ENCODE measurements at regions not wholly inside any gene's neighbourhood (a gene's known extent, or its start where the extent isn't known, plus 50 kb on each side); places are given as distances from the start of the nearest gene placed in this dataset.

DNA sequence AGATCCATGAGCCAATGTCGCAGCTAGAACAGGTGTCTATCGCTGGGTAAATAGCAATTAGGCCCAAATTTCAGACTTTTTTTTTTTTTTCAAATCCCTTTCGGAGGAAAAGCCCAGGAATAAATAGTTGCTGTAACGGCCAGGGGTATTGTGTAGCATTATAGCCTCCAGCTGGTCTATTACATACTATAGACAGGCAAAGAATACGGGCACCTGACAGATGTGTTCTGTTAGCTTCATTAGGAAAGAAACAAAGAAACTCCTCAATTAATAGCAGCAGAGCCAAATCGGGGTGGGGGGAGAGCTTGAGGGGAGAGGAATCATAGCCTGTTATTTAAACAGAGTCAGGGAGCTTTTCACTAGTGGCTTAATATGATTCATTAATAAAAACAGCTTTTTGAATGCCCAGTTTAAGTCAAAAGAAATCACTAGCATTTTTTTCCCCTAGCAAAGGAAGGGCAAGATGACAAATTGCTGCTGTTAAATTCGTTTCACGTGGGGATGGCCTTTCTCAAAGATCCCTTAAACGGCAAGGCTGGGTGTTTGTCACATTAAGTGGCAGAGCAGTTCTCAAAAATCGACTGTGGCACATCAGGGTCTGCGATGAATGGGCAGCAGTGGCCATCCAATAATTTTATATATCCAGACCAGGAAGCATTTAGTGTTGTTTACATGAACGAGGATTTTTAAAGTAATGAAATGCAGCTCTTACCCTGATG is 139.4 kb downstream of the ID4 start:
- Histone ChIP-seq H3K9ac (no peak overlapping the region), H3K4me1 (ENCODE audit: insufficient read depth) (no peaks in the 10 kb centered on the region), H3F3A (ENCODE audit: insufficient read depth) (no peaks in the 10 kb centered on the region), H3K27ac (no peak overlapping the region), H3K36me3 (ENCODE audit: low read depth) (no peaks in the 10 kb centered on the region), H2AFZ (no peak overlapping the region), H3K4me2 (ENCODE audit: unreplicated experiment) (no peak overlapping the region), H3K9me3 (ENCODE audit: low read depth) (no peaks in the 10 kb centered on the region), H3K27me3 (replicated peaks; ENCODE audit: insufficient read depth) (no peaks in the 10 kb centered on the region), H3K4me3 (no peak overlapping the region), H3K9me2 (ENCODE audit: insufficient read depth) (no peaks in the 10 kb centered on the region), H4K20me1 (ENCODE audit: insufficient read depth) (no peaks in the 10 kb centered on the region), H3K79me2 (ENCODE audit: insufficient read depth) (no peaks in the 10 kb centered on the region)
- no peak for DNase-seq
- in situ Hi-C loops (cut with MboI) = no loop called here
- TF ChIP-seq EZH2 (IDR thresholded peaks at IDR 0.05; ENCODE audit: insufficient read depth, poor library complexity, severe bottlenecking) (no peak), EZH2phosphoT487 (IDR thresholded peaks at IDR 0.05; ENCODE audit: insufficient read depth, low read depth) (no peak)
- 30 to 39% methylated on average over 12 of the region's 12 CpGs for WGBS, 2 experiments (ENCODE audit: low coverage in 1 of 2, low lambda C conversion rate in 2 of 2, missing lambda C conversion rate in 2 of 2)

DNA sequence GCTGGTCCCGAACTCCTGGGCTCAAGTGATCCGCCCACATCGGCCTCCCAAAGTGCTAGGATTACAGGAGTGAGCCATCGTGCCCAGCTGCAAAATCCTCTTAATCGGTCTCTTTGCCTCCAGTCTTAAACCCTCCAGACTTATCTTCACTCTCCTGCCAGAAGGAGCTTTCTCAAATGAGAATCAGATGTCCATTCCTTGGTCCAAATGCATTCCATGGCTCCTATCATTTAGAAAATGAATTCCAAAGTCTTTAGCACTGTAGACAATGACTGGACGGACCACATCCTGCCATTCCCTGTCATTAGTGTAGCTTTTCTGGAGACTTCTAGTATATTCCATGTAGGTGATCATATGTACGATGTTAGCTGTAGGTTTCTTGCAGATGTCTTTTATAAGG is 141.9 kb downstream of the ID4 start:
- Histone ChIP-seq H2AFZ (no peak overlapping the region), H3K9me3 (ENCODE audit: low read depth) (no peaks in the 10 kb centered on the region), H3K36me3 (ENCODE audit: low read depth) (no peaks in the 10 kb centered on the region), H3K9me2 (ENCODE audit: insufficient read depth) (no peaks in the 10 kb centered on the region), H3K9ac (no peak overlapping the region), H3K4me1 (ENCODE audit: insufficient read depth) (no peaks in the 10 kb centered on the region), H3K4me2 (ENCODE audit: unreplicated experiment) (no peak overlapping the region), H4K20me1 (ENCODE audit: insufficient read depth) (no peaks in the 10 kb centered on the region), H3K79me2 (ENCODE audit: insufficient read depth) (no peaks in the 10 kb centered on the region), H3F3A (ENCODE audit: insufficient read depth) (no peaks in the 10 kb centered on the region), H3K27me3 (replicated peaks; ENCODE audit: insufficient read depth) (no peaks in the 10 kb centered on the region), H3K4me3 (no peak overlapping the region), H3K27ac (no peak overlapping the region)
- DNase-seq = peak; percentile 36
- no peak for TF ChIP-seq EZH2 (IDR thresholded peaks at IDR 0.05; ENCODE audit: insufficient read depth, poor library complexity, severe bottlenecking)
- no peak for TF ChIP-seq EZH2phosphoT487 (IDR thresholded peaks at IDR 0.05; ENCODE audit: insufficient read depth, low read depth)
- in situ Hi-C loops (cut with MboI) = no loop called here
- WGBS, 2 experiments (ENCODE audit: low coverage in 1 of 2, low lambda C conversion rate in 2 of 2, missing lambda C conversion rate in 2 of 2) = 6 to 9% methylated on average over 7 of the region's 7 CpGs

DNA sequence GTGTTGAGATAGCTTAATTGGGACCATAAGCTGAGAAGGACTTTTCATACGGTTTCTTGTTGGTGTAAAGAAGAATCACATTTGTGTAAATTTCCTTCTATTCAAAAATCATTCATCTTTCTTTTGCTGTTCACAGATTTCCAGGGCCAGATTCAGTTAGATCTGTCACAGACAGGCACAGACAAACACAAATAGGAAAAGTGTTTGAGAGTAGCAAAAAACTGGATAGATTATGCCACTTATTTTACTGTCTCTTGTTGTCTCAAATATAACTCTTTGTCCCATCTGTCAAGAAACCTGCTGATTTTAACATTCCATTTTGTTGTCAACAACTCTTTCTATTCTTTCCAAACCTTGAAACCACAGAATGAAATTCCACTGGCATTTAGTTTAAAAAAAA is 142.8 kb downstream of the ID4 start:
- Histone ChIP-seq H3K36me3 (ENCODE audit: low read depth) (no peaks in the 10 kb centered on the region), H3K27ac (no peak overlapping the region), H3K9me3 (ENCODE audit: low read depth) (no peaks in the 10 kb centered on the region), H3F3A (ENCODE audit: insufficient read depth) (no peaks in the 10 kb centered on the region), H4K20me1 (ENCODE audit: insufficient read depth) (no peaks in the 10 kb centered on the region), H3K79me2 (ENCODE audit: insufficient read depth) (no peaks in the 10 kb centered on the region), H2AFZ (no peak overlapping the region), H3K9me2 (ENCODE audit: insufficient read depth) (no peaks in the 10 kb centered on the region), H3K4me2 (ENCODE audit: unreplicated experiment) (no peak overlapping the region), H3K4me3 (no peak overlapping the region), H3K27me3 (replicated peaks; ENCODE audit: insufficient read depth) (no peaks in the 10 kb centered on the region), H3K9ac (no peak overlapping the region), H3K4me1 (ENCODE audit: insufficient read depth) (no peaks in the 10 kb centered on the region)
- WGBS, 2 experiments (ENCODE audit: low coverage in 1 of 2, low lambda C conversion rate in 2 of 2, missing lambda C conversion rate in 2 of 2) = 0 to 6% methylated on average over 1 of the region's 1 CpG
- in situ Hi-C loops (cut with MboI) = no loop called here
- DNase-seq = no peak
- no peak for TF ChIP-seq EZH2 (IDR thresholded peaks at IDR 0.05; ENCODE audit: insufficient read depth, poor library complexity, severe bottlenecking)
- TF ChIP-seq EZH2phosphoT487 (IDR thresholded peaks at IDR 0.05; ENCODE audit: insufficient read depth, low read depth) = no peak

DNA sequence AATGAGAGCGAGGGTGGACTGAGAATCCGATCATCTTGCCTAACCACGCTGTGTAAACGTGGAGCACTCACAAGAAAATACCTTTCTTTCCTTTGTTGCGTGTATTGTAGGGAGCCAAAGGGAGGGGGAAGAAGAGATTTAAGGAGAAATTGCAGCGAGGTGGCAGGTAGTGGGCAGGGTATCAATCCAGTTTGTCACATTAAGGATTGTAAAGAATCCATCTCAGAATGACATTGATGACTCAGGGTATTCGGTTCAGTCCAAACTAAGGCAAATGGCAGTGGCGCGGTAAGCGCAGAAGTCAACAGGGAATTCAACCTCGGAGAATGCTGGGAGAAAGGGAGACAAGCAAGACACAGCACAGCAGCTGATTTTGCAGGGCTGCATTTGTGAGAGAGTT is 146.2 kb downstream of the ID4 start:
- H3K27me3 ChIP-seq (replicated peaks; ENCODE audit: insufficient read depth) = no peaks in the 10 kb centered on the region
- no peaks in the 10 kb centered on the region for H3K9me3 ChIP-seq (ENCODE audit: low read depth)
- H3K79me2 ChIP-seq (ENCODE audit: insufficient read depth) = no peaks in the 10 kb centered on the region
- WGBS, 2 experiments (ENCODE audit: low coverage in 1 of 2, low lambda C conversion rate in 2 of 2, missing lambda C conversion rate in 2 of 2) = 71% methylated on average over 11 of the region's 11 CpGs
- H3K9me2 ChIP-seq (ENCODE audit: insufficient read depth) = no peaks in the 10 kb centered on the region
- H3K36me3 ChIP-seq (ENCODE audit: low read depth) = no peaks in the 10 kb centered on the region
- H3K9ac ChIP-seq = no peak overlapping the region
- no peak overlapping the region for H3K4me2 ChIP-seq (ENCODE audit: unreplicated experiment)
- H3K27ac ChIP-seq = no peak overlapping the region
- no peaks in the 10 kb centered on the region for H4K20me1 ChIP-seq (ENCODE audit: insufficient read depth)
- no peaks in the 10 kb centered on the region for H3F3A ChIP-seq (ENCODE audit: insufficient read depth)
- H3K4me1 ChIP-seq (ENCODE audit: insufficient read depth) = no peaks in the 10 kb centered on the region
- H2AFZ ChIP-seq = no peak overlapping the region
- H3K4me3 ChIP-seq = no peak overlapping the region
- no peak for DNase-seq
- in situ Hi-C loops (cut with MboI) = no loop called here
- no peak for TF ChIP-seq EZH2 (IDR thresholded peaks at IDR 0.05; ENCODE audit: insufficient read depth, poor library complexity, severe bottlenecking)
- TF ChIP-seq EZH2phosphoT487 (IDR thresholded peaks at IDR 0.05; ENCODE audit: insufficient read depth, low read depth) = no peak

Data from GM23248 (cell line).